COLO829 (cell line): ENCODE measurements at regions not wholly inside any gene's neighbourhood (a gene's known extent, or its start where the extent isn't known, plus 50 kb on each side); places are given as distances from the start of the nearest gene placed in this dataset.

Experiments
- DNase-seq: peaks from one replicate; pipeline ENCODE4 v3.0.0; 2012; ENCODE audit warnings: low spot score

DNA sequence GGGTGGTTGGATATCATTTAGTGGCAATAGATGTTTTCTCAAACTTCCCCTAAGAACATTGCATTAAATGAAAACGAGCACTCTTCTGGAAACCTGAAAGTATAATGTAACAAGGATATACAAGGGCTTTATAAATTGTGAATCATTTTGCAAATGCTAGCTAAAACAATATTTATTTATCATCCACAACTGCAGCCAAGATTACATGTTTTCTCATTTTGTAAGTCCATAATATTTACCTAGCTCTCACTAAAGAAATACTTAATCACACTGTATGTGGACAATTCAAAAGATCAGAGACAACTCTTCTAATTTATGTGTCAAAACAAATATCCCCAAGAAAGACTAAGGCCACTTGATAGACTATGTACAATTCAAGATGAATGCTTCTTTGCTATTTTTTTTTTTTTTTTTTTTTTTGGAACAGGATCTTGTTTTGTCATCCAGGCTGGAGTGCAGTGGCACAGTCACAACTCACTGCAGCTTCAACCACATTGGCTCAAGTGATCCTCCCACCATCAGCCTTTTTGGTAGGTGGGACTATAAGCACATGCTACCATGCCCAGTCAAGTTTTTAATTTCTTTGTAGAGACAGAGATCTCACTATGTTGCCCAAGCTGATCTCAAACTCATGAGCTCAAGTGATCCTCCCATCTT is 427.7 kb upstream of the THBS1 start:
- no peak for DNase-seq

DNA sequence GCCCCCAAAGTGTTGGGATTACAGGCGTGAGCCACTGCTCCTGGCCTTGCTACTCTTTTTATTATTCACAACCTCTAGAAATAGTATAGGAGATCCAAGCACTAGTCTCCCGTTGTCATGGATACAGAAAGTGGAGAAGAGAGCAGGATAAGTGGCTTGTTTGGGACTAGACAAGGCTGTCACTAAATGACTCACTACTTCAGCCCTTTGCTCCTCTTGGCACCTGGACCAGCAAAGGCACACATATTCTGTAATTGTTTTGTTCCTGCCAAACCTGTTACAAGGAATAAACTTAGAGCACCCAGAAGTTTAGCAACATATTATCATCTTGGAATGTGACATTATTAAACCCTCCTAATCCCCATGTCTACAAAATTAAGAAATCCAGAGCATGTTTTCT is 427.2 kb upstream of the THBS1 start:
- DNase-seq, result no peak

DNA sequence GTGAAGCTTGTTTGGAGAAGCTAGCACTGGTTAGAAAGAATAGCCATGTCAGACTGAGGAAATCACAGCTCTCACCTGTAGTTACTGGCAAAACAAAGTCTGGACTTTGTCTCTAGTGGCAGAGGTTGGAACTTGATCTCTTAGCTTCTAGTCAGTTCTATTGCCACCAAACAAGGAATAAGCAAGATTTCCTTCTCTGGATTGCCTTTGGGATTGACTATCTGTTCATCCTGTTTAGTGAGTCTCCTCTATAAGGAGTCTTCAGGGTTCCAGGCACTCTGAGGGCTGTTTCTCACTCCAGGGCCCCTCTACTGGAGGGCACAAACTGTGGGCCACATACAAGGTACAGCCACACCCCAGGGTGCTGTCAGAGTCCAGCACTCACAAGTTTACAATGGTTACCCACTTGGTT is 426.6 kb upstream of the THBS1 start:
- DNase-seq, result no peak

DNA sequence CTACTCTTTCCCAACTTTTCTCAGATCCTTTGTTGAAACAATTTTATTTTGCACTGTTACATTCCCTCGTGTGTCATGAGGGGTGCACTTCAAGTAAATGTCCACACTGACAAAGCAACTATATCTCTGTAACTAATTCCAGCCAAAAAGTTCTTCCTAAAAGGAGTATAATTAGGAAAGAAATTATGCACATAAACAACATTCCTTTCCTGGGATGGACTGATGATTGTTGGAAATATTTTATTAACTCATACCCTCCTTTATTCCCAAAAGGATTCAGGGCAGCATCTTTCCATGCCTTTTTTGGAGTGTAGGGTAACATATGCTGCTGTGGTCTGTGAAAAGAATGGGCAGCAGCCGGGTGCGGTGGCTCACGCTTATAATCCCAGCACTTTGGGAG is 426.1 kb upstream of the THBS1 start:
- no peak for DNase-seq

DNA sequence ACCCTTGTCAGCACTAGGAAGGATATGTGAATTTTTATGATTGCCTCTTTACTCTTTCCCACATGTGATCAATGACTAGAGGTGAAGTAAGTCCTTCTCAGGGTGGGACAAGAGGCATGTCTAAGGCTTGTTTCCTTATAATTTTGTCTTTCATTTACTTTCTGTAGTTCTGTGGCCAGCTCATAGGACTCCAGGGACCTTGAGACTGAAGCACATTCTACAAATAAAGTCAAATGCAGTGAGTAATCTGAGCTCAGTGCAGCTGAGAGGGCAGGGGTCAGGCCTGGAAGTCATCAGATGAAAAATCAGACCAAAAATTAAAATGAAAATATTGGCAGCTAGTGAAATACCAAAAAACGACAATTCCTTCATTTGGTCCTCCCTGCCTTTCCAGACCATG is 424.7 kb upstream of the THBS1 start:
- DNase-seq, result no peak

DNA sequence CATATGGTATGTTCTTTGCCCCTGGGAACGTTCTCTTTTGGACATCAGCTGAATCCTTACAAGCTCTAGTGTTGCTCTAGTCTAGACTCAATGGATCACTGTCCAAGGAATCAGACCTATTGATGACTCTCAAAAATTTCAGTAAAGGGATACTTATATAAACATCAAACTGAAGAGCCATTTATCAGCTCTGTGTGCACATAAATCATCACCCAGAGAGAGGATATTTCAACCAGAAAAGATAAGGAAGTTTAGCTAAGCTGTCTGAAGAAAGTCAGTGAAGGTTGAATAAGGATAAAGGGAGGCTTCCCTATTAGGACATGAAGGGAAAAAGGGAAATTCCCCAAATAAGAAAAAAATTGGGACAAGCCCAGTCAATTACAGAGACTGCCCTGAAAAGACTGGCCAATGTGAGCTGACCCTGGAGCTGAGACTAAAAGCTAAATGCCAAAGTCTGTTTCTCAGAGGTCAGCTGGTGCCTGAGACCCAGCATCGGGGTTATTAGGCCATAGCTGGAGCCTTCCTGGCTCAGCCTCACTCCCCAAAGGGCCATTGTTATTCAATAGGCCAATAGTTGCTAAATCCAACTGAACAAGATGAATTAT is 424.1 kb upstream of the THBS1 start:
- no peak for DNase-seq

DNA sequence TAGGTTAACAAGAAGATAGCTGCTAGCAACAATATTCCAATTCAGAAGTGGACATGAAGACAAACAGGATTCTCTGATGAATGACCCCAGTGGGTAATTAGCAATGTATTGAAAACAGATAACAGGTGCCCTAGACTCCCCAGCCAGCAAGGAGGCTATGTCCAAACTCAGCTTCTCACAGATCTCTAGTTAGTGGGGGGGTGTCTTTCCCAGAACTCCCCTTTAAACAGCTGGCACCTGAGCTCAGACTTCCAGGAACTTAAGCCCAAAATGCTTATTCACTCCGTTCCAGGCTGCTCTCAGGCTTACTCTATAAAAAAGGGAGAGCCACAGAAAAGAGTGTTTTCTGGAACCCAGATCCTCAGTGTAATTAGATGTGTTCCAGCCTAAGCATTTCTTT is 423.0 kb upstream of the THBS1 start:
- no peak for DNase-seq

DNA sequence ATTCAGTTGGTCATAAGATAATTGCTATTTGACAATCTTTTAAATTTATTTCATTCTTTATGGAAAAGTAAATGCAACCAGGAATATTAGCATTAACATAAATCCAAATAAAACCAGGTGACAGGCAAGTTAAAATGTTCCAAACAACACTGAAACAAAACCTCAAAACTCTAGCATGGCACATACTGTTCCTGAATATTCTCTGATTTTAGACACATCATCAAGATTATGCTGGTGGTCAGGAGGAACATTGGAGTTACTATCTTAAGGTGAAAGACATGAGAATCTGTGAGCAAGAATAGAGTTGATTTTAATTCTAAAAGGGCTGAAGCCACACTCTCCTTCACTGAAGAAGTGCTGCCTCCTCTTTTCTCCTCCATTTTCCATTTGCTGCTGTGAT is 421.0 kb upstream of the THBS1 start:
- no peak for DNase-seq

DNA sequence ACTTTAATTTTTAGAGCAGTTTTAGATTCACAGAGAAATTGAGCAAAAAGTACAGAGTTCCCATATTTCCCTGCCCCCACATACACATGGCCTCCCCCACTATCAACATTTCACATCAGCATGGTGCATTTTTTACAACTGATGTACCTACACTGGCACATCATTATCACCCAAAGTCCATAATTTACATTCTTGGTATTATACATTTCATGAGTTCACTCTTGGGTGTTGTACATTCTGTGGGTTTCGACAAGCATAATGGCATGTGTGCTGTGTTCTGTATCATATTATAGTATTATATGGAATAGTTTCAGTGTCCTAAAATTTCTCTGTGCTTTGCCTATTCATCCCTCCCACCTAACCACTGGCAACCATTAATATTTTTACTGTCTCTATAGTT is 419.8 kb upstream of the THBS1 start:
- DNase-seq, result no peak

DNA sequence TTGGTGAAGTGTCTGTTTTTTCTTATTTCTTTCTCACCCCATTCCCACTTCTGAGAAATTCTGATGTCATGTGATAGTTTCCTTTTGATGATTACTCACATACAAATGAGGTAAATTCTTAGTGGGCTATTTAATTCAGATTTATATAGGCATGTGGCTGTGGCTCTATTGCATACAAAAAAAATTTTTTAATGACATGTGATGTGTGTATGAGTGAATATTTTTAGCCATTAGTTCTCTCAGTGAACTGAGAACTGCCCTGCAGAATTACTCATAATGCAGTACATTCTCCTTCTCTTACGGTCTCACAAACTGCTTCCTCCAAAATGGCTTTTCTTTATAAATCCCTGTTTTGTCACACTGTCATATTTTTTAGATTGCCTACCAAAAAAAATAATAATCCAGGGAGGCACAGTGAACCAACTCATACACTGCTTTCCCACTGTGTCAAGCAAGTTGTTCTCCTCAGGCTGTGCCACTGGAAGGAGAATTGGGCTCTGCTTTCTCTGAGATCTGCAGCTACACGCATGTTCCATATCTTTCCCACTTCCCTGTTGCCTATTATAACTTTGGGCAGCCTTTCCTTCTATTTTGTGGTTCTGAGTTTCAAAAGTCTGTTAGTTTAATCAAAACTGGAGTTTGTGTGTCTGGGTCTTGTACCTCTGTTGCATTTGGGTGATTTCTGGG is 415.7 kb upstream of the THBS1 start:
- no peak for DNase-seq

DNA sequence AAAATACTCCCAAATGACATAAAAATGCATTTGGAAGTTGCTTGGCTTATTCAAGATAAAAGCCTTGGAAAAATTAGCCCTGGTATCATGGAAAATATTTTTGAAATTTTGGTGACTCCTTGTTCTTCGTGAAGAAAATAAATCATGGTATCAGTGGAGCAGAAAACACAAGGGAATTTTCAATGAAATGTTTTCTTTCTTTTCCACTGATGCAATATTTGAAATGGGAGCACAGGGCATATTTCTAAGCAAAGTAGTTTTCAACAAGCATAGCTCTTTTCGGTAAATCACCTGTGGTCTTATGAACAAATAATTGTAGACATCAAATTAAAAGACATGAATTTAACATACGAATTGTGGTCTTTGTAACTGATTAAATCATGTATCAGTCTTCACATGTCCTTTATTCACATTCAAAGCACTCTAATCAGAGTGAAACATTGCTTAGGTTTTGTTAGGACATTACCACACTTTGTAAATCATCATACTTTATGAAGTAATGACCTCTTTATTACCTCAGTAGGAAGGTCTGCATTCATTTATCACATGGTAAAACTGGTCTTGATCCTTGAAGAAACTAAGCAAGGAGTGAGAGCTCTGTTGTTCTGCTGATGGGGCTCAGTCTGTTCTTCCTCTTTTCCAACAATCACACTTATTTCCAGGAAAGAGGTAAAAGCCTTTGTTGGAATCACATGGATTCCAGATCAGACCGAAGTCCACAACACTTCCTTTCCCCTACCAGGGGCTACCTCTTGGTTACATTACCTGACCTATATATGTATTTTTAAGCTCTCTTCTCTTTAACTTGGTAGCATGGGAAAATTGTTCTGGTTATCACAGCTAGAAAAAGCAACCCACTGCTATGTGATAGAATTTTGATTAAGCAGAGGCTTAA is 413.5 kb upstream of the THBS1 start:
- DNase-seq, result no peak

DNA sequence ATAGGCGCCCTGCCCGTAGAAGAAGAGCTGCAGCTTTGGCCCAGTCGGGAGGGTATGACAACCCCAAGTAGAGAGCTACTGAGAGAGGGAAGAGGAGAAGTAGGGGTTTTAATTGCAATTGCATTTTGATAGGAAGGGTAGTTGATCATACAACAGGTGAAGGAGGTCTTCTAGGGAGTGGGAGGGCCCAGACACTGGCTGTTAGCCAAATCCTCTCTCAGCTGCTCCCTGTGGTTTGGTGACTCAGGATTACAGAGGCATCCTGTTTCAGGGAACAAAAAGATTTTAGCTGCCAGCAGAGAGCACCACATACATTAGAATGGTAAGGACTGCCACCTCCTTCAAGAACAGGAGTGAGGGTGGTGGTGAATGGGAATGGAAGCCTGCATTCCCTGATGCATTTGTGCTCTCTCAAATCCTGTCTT is 408.9 kb upstream of the THBS1 start:
- peak; percentile 77 for DNase-seq

DNA sequence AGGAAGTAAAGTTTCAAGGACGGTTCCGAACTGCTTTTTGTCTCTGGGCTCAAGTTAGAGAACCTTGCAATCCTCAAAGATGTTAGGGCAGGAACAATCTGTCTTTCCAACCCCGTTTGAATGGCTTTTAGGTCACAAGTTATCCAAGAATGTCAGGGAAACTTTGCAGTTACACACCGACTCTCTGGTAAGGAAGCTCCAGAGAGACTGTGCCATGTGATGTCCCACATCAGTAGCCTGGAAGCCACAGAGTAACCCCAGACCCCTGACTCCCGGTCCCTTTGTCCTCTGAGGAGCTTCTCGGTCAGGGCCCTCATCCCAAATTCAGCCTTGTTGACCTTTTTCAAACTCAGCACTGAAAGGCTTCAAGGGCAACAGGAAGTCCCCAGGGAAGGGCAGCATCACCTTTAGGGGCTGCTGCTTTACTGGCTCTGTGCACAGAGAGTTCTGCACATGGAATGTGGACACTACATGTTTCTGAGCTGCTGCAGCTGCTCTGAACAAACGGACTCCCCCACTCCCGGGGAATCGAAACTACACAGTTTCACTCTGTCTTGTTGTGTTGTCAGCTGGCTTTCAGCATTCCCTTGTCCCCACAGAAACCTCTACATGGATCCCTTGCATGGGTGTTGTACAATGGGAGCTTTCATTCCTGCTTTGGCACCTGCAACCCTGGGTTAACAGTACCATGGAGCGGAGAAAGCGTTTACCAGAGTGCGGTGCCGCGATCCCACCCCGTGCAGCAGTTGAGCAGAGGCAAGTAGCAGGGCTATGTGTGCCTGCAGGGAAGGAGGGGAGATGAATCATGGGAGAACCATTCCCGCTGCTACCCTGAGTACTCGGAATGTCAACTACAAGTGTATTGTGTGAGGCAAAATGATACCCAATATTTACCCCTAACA is 408.2 kb upstream of the THBS1 start:
- peak; percentile 37 for DNase-seq

DNA sequence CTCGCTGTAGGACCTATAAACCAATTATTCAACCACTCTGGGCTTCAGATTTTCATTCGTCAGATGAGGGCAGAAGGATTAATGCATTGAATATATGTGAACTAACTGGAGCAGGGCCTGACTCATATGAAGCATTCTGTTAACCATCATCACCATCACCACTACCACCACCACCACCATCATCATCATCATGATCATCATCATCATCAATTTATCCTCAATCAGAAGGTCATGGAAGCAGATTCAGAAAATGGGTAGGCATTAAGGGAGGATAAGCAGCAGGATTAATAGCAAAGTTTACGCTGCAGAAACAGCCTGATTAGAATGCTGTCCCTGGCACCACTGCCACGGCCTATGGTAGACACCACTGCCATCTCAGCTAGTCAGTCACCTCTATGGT is 407.5 kb upstream of the THBS1 start:
- DNase-seq, result no peak

DNA sequence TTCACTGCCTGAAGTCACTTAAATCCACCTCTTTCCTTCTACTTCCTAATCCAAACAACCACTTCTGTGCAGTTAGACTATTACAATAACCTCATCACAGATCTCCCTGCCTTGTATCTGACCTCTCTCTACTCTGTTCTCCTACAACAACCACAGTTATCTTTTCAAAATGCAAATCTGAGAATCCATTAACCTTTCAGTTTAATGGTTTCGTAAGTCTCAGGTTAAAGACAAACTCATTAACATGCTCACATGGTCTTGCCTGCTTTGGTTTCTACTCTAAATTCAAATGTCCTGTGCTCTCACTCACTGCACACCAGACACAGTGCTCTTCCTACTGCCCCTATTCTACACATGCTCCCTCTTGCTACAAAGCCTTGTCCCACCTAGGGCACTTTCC is 406.5 kb upstream of the THBS1 start:
- DNase-seq, result no peak

DNA sequence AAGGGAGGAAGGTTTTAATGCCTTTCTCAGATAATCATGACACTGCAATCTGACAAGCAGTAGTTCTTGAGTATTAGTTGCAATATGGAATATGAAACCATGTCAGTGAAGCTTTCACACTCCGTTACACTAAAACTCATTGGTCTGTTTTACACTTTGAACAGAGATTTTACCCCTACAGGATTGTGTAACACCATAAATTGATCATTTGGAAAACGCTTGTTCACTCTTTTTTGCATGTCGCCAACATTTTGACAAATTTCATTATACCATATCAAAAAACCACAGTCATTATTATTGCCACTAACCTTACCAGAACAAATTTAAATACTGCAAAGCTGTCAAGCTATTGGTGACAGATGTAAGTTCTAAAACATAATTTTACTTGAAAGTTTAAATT is 404.8 kb upstream of the THBS1 start:
- DNase-seq, result no peak

DNA sequence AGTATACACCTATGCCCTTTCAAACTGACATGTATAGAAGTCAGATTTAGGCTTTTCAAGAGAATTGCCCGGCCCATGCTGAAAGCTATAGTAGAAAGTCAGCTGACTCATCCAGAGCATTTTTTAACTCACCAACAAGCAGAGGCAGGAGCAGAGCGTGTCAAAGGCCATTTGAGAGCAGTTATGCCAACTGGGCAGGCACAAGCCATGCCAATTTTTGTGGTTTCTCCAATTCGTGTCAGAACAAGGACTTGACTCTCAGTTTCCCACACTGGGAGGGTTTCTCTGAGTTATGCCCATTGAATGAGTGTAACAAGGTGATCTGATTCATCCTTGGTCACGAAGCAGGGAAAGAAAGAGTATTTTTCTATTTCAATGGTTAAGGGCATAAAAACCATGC is 403.3 kb upstream of the THBS1 start:
- DNase-seq, result no peak

DNA sequence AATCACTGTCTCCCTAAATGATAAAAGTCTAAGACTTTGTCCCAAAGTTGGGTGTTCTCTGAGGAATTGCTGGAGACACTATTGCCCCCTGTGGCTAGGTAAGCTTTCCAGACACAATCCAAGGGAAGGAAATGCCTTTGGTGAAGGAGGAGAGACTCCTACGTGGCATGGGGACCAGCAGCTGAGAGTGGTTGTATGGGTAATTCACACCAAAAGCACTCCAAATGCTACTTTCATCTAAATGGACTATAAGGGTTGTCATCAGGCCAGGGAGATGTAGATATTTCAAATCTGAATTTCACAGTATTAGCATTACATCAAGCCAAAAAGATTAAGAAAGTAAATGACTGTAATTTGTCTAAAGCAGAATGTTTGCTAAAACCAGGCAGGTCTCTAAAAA is 400.8 kb upstream of the THBS1 start:
- DNase-seq, result no peak

DNA sequence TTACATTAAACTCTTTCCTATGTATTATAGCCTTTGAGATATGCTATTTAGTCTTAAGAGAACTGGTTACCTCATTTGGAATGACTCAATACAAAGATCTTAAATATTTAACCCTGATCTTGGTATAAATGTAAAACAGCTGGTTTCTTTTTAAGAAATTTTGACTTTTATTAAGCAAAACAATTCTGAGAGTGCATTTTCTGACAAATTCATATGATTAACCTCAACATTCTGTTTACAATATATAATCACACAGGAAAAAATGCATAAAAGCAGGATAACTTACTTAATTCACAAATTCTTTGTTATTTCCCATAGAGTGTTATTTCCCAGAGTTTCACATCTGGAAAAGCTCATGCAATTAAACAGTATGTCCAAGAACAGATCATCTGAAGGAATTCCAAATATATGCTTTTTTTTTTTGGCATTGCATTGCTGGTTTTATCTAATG is 400.4 kb upstream of the THBS1 start:
- no peak for DNase-seq

DNA sequence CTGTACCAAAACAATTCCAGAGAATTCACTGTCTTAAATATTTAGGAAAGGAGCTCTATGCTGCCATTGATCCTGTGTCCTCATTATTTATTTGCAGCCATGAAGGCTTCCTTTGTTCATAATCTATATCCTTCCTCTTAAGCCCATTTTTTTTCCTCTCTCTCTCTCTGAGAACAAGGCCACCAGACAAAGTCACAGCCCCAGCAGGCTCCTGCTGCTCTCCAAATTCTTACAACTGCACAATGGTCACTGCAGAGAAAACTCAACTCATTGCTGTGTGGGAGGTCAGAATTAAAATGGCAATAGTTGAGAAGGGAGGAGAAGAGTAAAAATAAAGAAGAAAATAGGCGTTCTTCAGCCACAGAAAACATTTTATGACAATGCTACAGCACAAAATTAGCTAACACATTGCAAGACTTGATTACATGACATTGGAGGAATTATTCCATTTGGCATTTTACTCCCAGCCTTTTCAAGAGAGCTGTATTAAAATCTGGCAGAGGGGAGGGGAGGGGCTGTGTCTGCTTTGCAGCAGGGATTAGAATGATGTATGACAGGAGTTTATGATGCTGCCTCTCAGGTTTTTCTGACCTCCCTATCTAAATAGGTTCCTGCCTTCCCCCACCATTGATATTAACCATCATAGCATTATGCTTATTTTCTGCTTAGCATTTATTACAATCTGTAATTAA is 399.7 kb upstream of the THBS1 start:
- no peak for DNase-seq

DNA sequence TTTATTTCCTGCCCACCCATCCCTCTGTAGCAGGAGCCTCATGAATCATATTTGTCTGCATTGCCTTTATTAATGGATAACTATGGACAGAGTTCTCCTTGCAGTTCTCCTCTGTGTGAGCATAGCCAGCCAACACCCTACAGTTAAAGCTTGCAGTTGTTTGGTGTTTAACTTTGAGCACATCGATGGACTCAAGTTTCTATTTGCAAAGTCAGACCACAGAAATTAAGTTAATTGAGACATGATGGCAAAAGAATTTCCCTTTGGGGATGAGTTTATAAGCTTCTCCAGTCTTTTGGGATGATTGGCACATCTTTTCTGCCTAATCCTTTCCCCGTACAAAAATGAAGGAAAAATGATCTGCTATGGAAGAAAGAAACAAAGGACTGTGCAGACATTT is 398.9 kb upstream of the THBS1 start:
- no peak for DNase-seq
